ENCODE measurements at regions not wholly inside any gene's neighbourhood (a gene's known extent, or its start where the extent isn't known, plus 50 kb on each side); places are given as distances from the start of the nearest gene placed in this dataset.

DNA sequence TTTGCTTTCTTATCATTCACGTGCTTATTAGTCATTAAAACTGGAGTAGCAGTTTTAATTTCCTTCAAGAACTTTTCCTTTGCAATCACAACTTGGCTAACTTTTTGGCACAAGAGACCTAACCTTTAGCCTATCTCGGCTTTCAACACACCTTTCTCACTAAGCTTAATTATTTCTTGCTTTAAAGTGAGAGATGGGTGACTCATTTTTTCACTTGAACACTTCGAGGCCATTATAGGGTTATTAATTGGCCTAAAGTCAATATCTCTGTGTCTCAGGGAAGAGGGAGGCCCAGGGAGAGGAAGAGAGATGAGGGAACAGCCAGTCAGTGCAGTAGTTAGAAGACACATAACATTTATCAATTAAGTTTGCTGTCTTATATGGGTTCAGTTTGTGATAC lies 289.8 kb downstream of the RBM43 start:
- no peak for DNase-seq

DNA sequence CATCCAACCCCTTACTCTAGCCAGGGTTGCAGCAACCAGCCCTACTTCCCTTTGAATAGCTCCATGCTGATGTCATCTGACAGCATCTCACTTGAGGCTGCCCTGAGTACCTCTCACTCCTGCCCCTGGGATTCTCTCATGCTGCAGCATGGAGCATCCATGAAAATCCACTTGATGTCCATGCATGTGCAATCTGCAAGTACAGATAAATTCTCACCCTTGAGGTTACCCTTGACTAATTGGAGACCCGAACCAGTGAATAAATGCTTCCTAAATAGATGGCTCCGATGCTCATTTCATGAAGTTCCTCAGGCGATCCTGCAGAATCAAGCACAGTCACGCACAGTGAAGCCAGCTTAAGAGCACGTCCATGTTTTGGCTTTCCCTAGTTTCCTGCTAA lies 298.3 kb downstream of the RBM43 start:
- DNase-seq = no peak

DNA sequence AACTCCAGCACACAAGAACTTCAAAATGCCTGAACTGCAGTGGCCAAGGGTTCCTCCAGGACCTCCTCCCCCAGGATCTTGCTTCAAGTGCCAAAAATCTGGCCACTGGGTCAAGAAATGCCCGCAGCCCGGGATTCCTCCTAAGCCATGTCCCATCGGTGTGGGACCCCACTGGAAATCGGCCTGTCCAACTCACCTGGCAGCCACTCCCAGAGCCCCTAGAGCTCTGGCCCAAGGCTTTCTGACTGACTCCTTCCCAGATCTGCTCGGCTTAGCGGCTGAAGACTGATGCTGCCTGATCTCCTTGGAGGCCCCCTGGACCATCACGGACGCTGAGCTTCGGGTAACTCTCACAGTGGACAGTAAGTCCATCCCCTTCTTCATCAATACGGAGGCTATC lies 306.4 kb downstream of the RBM43 start:
- DNase-seq = no peak

DNA sequence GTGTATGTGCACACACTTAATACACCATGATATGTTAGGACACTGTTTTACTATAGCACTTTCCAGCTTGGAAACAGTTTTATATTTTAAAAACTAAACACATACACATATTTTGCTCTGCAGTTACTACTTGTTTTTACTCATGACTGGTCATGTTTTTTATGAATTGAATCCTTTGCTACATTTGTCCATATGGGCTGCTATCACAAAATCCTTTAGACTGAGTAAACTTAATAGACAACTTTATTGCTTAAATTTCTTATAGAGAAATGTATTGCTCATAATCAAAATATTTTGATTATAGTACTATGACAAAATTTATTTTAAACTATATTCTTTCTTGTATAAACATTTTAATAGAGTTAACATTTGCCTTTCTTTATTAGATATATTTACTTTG lies 314.8 kb downstream of the RBM43 start:
- no peak for DNase-seq

DNA sequence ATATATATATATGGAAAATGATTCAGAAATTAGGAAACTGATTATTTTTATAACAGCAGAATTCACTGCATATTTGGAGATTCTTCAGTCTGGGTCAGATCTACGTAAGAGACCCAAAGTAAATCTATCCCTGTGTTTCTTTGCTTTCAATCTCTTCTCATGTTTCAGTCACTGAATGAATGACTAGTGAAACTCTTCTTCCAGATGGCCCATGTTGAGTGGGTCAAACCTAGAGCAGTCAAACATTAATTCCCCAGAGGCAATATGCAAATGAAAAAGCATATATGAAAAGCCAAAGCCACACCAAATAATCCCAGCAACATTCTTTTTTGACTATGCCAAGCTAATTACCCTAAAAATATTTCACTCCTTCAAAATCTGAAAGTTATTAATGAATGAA lies 317.3 kb downstream of the RBM43 start:
- no peak for DNase-seq

DNA sequence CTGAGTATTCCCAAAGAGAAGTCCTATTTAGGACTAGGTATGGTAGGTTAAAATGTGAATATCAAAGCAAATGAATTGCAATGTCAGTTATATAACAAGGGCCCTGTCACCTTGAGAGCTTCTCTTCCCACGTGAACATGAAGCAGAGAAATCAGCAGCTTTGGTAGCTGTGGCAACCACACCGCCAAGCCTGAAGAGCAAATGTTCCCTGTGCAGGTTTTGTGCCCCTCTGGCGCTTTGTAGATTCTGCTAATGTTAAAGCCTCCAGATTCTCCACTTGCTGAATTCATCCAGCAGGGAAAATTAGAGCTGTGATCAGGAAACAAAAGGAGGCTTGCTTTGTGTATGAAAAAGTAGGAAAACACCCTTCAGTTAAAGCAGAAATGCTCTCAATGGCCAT lies 322.6 kb downstream of the RBM43 start:
- no peak for DNase-seq

DNA sequence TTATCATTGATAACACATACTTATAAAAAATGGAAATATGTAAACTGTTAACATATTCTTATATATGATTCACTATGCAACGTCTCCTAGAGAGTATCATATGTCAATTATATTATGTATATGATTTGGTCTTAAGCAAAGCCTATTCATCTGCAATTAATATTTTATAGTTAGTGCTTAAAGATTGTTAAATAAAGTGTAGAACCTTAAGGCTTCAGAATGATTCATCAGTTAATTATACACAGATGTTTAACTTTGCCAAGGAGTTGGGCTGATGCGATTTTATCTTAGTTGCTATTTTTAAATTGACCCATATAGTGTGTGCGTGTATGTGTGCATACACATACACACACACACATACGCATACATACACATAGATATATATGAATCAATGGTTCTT lies 323.1 kb downstream of the RBM43 start:
- DNase-seq = peak; percentile 68

DNA sequence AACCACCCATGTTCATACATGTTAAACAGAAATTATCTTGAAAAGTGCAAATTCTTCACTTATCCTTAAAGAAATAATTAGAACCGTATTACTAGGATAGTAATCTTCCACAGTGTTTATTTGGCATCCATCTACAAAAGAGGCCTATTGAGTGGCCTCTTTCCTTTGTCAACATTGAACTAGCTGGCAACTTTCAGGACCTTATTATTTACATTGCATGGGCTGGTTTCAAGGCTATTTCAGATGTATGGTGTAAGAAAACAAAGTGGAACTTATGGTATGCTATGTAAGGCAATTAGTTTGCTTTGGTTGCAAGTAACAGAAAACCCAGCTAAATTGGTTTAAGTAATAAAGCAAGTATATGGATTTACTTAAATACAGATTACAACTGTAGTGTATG lies 324.6 kb downstream of the RBM43 start:
- DNase-seq = no peak

DNA sequence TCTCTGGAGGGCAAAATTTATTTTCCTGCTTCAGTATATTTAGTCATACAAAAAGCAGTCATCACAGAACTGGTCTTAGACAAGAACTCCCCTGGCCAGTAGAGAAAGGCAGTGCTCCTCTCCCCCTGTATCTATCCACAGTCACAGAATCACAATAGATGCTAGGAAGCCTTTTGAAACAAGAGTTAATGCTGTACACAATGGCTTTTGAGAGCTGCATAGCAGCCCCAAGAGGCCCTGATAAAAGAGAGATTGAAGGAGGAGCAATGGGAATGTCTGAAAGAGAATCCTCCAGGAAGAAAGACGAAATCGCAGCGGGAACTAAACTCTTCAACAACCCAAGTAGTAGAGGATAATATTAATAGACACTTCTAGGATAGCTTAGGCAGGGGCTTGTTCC lies 330.2 kb downstream of the RBM43 start:
- no peak for DNase-seq

DNA sequence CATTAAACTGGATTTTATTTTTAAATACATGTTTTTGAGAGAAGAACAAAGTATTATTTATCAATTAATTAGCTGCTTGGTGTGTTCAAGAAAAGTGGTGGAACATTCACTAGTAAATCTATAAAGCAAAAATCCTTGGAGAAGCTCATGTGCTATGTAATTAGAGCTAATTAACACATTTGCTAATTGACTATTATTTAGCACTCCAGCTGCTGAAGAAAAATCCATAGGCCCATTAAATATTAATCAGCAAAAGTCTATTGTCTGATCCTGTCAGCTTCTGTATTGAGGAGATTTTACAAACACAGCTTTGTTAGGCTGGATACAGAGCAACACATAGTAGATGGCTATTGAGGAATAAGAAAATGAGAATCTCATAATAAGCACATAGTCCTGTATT lies 336.1 kb downstream of the RBM43 start:
- DNase-seq = no peak

DNA sequence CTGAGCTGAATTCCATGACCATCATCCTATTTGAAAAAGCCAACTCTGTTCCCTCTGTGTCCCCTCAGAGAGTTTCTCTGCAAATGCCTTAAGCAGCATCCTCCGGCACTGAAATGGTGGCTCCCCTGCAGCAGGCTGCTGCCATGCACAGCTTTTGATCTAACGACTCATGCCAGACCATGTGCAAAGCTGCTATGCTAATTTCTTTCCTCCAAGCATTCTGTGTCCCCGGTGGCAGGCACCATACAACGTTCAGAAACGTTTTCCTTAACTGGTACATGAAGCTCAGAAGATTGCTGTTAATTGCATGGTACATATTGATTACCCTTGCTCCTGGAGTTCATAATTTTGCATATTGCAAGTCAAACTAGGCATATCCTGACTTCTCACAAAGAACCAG lies 336.8 kb downstream of the RBM43 start:
- DNase-seq = no peak

DNA sequence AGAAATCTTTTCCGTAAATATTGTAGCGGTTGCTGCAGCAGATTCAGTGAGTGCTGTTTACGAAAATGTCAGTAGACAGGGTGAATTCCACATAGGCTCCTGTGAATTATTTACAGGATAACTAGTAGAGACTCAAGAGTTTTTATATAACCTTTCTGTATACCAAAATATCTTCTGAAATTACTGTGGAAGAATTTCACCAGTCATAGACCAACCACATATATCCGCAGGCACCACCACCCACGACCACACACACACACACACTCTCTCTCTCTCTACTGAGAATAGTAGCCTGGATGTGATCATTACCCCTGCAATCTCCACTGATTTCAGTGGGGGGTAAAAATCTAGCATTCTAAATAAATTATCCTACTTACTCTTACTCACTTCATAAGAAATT lies 341.8 kb downstream of the RBM43 start:
- DNase-seq = peak; percentile 56

DNA sequence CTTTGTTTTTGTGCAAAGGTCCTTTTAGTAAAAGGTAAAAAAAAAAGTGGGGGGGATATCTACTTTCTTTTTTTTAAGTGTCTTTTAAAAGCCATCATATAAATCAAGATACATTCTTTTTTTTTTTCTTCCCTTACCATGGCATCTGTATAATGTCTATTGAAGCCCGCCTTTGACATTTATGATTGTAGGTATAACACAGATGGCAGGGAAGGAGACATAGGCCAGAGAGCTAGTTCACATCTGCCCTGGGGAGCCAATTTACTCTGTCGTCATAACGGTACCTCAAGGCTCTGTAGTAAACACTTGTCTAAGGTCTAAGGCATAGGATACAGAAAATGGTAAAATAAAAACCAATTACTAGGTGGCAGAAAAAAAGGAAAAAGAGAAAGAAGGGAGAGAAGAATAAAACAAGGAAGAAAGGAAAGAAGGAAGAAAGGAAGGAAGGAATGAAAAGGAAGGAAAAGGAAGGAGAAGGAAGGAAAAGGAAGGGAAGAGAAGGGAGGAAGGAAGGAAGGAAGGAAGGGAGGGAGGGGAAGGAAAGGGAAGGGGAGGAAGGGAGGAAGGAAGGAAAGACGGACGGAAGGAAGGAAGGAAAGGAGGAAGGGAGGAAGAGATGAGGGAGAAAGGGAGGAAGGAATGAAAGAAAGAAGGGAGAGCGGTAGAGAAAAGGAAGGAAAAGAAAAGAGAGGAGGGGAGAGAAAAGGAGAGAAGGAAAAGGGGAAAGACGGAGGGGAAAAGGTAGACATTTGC lies 343.5 kb downstream of the RBM43 start:
- no peak for DNase-seq

DNA sequence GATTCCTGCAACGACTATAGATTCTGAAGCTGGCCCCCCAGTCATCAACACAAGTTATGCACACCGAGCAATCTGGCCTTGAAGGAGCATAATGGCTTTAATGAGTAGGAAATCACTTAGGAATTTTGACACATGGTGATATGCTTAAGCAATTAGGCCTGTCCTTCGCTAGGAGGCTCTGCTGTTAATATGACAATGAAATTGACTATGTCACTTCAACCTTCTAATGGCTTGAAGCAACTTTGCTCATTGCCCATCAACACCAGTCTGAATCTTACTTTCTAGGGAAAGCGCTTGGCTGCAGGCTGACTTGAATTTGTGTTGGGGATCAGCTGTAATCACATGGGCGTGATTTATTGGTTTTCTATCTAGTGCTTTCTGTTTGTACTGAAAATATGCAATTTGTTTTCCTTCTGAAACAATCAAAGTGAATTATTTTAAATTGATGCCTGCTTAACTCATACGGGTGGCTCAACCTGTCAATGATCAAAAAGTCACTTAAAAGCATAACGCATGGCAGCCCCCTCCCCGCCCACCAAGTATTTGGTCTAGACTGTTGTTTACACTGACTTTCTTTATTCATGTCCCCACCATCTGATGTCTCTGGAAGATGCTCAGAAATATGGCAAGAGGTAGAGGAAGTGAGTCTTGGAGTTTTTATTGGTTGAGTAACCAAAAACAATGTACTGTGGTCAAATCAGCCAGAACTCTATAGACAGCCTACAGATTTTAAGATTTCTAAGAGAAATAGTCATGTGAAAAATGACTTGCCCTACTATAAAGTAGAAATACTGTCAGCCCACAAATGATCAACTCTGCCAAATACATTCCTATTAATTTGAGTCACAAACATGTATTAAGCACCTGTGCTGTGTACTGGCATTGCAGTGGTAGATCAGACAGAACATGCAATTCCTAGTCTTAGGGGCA lies 344.9 kb downstream of the RBM43 start:
- DNase-seq = peak; percentile 78

DNA sequence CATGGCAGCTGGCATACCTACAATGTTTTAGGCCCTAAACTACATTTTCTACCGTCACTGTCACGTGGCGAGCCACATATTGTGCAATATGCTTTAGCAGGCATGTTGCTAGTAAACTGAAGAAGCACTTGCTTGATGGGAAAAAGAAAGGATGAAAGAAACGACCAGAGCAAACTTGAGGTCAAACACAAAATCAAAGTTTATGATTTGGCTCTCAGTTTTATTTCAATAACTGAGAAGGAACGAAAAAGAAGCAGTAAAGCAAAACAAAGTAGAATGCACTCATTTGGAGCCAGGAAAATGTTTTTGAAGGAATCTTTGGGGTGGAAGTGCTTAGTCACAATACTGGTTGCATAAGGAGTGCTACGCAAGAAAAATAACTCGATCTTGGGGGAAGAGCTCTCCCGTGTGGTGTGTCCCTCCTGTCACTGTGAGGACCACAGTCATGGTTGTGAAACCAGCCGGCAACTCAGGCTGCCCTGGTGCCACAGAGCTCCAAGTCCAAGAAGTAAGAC lies 349.8 kb downstream of the RBM43 start:
- DNase-seq = peak; percentile 77

DNA sequence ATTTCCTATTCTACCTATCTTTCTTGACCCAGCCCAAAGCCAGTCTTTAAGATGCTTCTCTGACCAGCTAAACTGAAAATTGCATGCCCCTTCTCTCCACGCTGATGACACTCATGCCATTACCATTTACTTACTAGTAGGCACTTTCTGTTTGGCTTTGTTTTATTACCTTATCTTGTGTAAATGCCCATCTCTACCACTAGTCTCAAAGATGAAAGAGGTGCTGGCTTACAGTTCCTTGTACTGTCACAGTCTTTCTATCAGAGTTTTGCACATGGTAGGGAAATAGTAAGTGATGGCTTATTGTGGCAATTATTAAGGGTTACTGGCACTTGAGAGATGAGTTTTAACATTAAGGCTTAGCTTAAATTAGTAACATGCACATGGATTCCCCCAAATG lies 352.1 kb downstream of the RBM43 start:
- no peak for DNase-seq

DNA sequence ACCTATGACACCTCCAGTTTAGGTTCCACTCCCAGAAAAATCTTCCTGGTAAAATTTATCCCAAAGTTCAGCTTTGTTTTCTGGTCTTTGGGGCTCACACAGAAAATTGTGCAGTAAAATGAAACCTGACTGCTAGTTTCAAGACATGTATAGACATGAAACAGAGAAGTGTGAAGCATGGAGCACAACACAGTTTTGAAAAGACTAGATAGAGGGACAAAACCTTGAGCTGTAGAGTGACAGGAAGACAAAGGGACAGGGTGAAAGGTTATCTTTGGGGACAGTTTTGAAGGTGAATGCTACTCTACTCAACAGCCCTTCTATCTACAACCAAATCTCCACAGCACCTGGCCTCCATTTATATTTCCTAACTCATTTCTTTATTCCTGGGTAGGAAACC lies 352.6 kb downstream of the RBM43 start:
- DNase-seq = no peak

DNA sequence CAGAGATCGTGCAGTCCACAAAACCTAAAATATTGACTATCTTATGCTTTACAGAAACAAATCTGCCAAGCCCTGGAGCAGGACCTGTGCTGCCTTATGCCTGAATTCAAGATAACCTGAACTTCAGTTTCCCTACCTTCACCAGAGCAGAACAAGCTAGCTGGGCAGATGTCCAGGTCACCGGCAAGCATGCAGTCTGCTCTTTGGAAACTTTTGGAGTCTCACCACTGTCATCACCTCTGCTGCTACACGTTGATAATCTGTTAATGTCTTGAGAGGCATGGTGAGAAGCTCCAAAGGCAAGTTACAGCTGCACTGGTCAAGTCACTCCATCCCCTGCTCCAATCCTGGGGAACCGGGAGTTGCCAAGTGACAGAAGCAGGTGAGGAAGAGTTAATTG lies 354.2 kb downstream of the RBM43 start:
- no peak for DNase-seq

DNA sequence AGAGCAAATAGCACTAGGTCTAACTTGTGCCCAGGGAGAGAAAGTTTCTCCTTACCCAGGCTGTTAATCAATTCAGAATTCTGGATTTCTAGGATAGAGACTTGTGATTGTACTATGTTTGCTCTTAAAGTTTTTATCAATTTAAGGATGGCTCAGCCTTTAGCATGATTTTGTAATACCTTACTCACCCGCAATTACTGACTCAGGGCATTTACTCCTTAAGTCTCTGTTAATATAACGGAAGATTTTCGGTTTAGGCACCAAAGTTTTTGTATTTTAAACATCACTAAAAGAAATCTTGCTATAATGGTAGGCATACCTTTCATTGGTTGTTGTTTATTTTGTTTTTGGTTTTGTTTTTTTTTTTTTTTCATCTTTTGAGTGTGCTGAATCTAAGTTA lies 358.2 kb downstream of the RBM43 start:
- DNase-seq = no peak

DNA sequence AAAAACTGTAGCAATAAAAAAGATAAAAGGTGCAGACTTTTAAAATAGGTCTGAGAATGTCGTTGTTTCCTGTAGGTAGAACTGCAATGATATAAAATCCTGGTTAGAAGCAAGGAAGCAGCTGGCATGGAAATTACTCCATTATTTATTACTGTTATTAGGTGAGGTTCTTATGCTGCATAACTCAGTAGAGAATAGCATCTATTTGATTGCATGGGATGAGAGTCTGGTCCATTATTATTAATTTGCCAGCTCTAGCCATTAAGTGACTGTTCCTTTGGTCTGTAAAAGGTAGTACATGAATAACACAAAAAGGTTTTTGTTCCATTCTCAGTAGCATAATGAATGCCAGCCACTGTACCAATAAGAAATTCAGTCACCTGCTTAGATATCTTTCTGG lies 358.6 kb downstream of the RBM43 start:
- no peak for DNase-seq

DNA sequence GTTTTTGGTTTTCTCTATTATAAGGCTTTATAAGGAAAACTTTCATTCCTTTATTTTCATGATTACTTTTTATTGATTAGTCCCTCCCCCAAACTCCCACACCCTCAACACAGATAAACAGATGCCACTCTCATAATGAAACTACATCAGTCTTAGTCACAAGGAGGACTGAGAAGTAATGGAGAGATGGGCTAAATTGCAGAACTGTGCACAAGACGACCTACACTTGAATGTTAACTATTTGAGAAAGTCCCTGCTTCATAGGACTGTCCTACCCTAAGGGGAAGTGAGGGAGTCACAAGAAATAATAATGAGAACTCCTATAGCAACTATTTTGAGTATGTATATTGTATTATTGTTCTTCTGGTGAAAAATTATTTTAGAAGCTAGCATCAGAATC lies 360.8 kb downstream of the RBM43 start:
- no peak for DNase-seq

DNA sequence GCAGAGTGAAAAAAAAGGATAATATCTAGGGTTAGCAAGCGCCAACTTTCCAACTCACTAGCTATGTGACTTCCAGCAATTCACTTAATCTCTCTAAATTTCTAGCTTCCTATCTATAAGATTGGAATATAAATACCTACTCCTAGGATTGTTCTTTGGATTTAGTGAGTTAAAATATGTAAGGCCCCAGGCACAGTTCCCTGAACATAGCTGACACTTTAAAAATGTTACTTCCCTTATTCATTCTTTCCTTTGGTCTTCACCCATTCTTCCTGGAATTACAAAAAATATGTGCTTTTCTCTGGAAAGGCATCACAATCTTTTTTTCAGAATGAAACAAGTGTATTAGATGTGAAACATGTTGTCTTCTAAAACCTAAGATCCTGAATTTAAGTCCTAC lies 365.7 kb downstream of the RBM43 start:
- no peak for DNase-seq

DNA sequence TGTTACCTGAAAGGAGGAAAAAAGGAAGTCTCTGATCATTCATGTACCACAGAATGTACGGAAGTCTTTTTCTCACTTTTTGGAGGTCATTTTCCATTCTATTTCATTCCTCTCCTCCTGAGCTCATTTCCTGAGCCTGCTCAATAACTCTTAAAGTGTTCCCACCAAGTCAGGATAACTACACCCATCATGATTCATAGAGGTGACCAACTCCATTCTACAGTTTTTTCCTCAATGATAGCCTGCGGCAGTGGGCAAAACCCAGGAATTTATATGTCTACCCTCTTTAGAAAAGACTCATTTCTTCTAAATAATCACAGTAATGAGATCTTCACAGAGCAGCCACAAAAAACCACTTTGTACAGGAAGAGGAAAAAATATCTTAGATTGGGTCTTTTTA lies 372.5 kb downstream of the RBM43 start:
- no peak for DNase-seq

DNA sequence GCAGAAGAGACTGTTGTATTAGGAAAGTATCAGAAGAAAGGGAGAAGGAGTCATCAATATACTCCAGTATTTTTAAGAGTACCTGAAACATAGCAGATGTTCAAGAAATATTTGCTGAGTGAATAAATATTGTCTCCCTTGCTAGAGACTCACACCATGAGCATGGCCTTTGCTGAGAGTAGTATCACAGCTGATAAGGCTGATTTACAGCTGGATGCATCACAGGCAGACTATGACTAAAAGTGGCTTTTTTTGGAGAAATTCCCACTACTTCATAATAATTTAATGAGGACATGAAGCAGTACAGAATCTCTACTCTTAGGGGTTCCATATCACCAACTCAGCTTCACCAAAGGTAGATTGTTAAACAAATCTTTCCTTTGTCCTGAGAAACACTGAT lies 373.3 kb downstream of the RBM43 start:
- DNase-seq = peak; percentile 59
